ENCODE measurements at regions not wholly inside any gene's neighbourhood (a gene's known extent, or its start where the extent isn't known, plus 50 kb on each side); places are given as distances from the start of the nearest gene placed in this dataset.

DNA sequence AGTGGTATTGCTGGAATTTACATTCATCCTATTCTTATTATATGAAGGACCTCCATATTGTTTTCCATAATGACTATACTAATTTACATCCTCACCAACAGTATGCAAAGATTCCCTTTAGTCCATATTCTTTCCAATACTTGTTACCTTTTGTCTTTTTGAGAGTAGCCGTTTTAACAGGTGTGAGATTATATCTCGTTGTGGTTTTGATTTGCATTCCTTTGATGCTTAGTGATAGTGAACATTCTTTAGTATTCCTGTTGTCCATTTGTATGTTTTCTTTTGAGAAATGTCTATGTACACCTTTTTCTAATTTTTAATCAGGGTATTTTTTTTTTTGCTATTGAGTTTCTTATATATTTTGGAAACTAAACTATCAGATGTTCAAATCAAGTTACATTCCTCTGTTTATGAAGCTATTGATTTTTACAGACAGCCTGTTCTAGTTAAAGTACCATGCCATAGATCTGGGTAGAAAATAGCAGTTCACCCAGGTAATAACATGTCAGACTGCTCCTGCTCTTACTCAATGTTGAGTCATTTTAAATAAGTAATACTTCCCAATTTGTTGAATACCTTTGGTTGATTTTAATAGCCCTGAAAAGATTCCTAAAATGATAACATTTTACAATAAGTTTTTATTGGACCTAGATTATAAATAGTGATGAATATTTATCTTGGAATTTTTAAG lies 1108.7 kb downstream of the NCAM2 start:
- Histone ChIP-seq H3K79me2 (ENCODE audit: control insufficient read depth, insufficient read depth, low read length) (no peaks in the 10 kb centered on the region), H3K27me3 (replicated peaks in 1 of 2; ENCODE audit: control insufficient read depth in 2 of 2, insufficient read depth in 2 of 2, low read length in 1 of 2) (no peaks in the 10 kb centered on the region), H3K36me3 (ENCODE audit: control insufficient read depth in 2 of 2, insufficient read depth in 2 of 2, low read length in 1 of 2) (no peaks in the 10 kb centered on the region), H3K4me2 (ENCODE audit: control insufficient read depth, insufficient read depth) (no peak overlapping the region), H3K4me3 (no peak overlapping the region), H3K27ac (ENCODE audit: control insufficient read depth, insufficient read depth) (no peak overlapping the region), H4K20me1 (ENCODE audit: control insufficient read depth, insufficient read depth) (no peaks in the 10 kb centered on the region), H2AFZ (ENCODE audit: control insufficient read depth, low read depth, low read length) (no peak overlapping the region), H3K4me1 (ENCODE audit: control insufficient read depth, insufficient read depth, low read length) (no peaks in the 10 kb centered on the region), H3K9ac (ENCODE audit: control insufficient read depth, insufficient read depth, low read length) (no peak overlapping the region), H3K9me3 (replicated peaks; ENCODE audit: control insufficient read depth, insufficient read depth, low read length) (no peaks in the 10 kb centered on the region)
- FAIRE-seq (no peak), ATAC-seq (no peak), DNase-seq (ENCODE audit: low read depth, low spot score) (no peak)
- in situ Hi-C loops (cut with MboI) (no loop called here), intact Hi-C loops (cut with micrococcal nuclease; ENCODE audit: unreplicated experiment) (no loop called here)
- RAD21 ChIA-PET (ENCODE audit: unreplicated experiment), result no interaction called here
- SMC1A ChIA-PET (ENCODE audit: uncharacterized antibody, unreplicated experiment), result no interaction called here
- CTCF ChIA-PET, result no interaction called here
- POLR2A ChIA-PET, result no interaction called here
- BruUV-seq (replicated peaks), result no TSS peak
- WGBS (ENCODE audit: insufficient coverage, insufficient replicate concordance, low lambda C conversion rate, missing lambda C conversion rate), result 0% methylated on average over 2 of the region's 2 CpGs
- TF ChIP-seq CREB1 (IDR thresholded peaks at IDR 0.05; ENCODE audit: low read depth), result no peak
- no peak for TF ChIP-seq MEF2A (IDR thresholded peaks at IDR 0.05; ENCODE audit: insufficient read depth, low read depth, low read length)
- no peak for TF ChIP-seq POLR2A (IDR thresholded peaks at IDR 0.05; ENCODE audit: low read depth, low read length)
- TF ChIP-seq, protein P1, sequence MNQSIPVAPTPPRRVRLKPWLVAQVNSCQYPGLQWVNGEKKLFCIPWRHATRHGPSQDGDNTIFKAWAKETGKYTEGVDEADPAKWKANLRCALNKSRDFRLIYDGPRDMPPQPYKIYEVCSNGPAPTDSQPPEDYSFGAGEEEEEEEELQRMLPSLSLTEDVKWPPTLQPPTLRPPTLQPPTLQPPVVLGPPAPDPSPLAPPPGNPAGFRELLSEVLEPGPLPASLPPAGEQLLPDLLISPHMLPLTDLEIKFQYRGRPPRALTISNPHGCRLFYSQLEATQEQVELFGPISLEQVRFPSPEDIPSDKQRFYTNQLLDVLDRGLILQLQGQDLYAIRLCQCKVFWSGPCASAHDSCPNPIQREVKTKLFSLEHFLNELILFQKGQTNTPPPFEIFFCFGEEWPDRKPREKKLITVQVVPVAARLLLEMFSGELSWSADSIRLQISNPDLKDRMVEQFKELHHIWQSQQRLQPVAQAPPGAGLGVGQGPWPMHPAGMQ (IDR thresholded peaks at IDR 0.05; ENCODE audit: borderline replicate concordance), result no peak
- no peak for TF ChIP-seq STAT1 (conservative IDR thresholded peaks at IDR 0.05)
- no peak for TF ChIP-seq NR2C1 (IDR thresholded peaks at IDR 0.05)
- TF ChIP-seq, protein P2, sequence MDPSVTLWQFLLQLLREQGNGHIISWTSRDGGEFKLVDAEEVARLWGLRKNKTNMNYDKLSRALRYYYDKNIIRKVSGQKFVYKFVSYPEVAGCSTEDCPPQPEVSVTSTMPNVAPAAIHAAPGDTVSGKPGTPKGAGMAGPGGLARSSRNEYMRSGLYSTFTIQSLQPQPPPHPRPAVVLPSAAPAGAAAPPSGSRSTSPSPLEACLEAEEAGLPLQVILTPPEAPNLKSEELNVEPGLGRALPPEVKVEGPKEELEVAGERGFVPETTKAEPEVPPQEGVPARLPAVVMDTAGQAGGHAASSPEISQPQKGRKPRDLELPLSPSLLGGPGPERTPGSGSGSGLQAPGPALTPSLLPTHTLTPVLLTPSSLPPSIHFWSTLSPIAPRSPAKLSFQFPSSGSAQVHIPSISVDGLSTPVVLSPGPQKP (IDR thresholded peaks at IDR 0.05; ENCODE audit: low read depth, low read length), result no peak
- TF ChIP-seq SMC3 (IDR thresholded peaks at IDR 0.05; ENCODE audit: borderline replicate concordance, low read length), result no peak
- TF ChIP-seq, protein P3, sequence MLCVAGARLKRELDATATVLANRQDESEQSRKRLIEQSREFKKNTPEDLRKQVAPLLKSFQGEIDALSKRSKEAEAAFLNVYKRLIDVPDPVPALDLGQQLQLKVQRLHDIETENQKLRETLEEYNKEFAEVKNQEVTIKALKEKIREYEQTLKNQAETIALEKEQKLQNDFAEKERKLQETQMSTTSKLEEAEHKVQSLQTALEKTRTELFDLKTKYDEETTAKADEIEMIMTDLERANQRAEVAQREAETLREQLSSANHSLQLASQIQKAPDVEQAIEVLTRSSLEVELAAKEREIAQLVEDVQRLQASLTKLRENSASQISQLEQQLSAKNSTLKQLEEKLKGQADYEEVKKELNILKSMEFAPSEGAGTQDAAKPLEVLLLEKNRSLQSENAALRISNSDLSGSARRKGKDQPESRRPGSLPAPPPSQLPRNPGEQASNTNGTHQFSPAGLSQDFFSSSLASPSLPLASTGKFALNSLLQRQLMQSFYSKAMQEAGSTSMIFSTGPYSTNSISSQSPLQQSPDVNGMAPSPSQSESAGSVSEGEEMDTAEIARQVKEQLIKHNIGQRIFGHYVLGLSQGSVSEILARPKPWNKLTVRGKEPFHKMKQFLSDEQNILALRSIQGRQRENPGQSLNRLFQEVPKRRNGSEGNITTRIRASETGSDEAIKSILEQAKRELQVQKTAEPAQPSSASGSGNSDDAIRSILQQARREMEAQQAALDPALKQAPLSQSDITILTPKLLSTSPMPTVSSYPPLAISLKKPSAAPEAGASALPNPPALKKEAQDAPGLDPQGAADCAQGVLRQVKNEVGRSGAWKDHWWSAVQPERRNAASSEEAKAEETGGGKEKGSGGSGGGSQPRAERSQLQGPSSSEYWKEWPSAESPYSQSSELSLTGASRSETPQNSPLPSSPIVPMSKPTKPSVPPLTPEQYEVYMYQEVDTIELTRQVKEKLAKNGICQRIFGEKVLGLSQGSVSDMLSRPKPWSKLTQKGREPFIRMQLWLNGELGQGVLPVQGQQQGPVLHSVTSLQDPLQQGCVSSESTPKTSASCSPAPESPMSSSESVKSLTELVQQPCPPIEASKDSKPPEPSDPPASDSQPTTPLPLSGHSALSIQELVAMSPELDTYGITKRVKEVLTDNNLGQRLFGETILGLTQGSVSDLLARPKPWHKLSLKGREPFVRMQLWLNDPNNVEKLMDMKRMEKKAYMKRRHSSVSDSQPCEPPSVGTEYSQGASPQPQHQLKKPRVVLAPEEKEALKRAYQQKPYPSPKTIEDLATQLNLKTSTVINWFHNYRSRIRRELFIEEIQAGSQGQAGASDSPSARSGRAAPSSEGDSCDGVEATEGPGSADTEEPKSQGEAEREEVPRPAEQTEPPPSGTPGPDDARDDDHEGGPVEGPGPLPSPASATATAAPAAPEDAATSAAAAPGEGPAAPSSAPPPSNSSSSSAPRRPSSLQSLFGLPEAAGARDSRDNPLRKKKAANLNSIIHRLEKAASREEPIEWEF (IDR thresholded peaks at IDR 0.05; ENCODE audit: insufficient replicate concordance, low read depth, low read length), result no peak
- TF ChIP-seq JUND (IDR thresholded peaks at IDR 0.05; ENCODE audit: low read depth, low read length), result no peak
- TF ChIP-seq, protein P4, sequence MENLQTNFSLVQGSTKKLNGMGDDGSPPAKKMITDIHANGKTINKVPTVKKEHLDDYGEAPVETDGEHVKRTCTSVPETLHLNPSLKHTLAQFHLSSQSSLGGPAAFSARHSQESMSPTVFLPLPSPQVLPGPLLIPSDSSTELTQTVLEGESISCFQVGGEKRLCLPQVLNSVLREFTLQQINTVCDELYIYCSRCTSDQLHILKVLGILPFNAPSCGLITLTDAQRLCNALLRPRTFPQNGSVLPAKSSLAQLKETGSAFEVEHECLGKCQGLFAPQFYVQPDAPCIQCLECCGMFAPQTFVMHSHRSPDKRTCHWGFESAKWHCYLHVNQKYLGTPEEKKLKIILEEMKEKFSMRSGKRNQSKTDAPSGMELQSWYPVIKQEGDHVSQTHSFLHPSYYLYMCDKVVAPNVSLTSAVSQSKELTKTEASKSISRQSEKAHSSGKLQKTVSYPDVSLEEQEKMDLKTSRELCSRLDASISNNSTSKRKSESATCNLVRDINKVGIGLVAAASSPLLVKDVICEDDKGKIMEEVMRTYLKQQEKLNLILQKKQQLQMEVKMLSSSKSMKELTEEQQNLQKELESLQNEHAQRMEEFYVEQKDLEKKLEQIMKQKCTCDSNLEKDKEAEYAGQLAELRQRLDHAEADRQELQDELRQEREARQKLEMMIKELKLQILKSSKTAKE (IDR thresholded peaks at IDR 0.05; ENCODE audit: low read depth, poor library complexity, severe bottlenecking), result no peak
- TF ChIP-seq SRF (IDR thresholded peaks at IDR 0.05; ENCODE audit: low read depth in 2 of 2, low read length in 2 of 2), result no peak
